Hematopoietic multipotent progenitor cell treated with erythropoietin and hydrocortisone succinate and interleukin-3 and kit ligand, for 17 days (in vitro differentiated cells): ENCODE measurements at regions not wholly inside any gene's neighbourhood (a gene's known extent, or its start where the extent isn't known, plus 50 kb on each side); places are given as distances from the start of the nearest gene placed in this dataset.

Experiments
- DNase-seq: peaks from one replicate; pipeline ENCODE4 v3.0.0-alpha.2; 2015; ENCODE audit warnings: low spot score

DNA sequence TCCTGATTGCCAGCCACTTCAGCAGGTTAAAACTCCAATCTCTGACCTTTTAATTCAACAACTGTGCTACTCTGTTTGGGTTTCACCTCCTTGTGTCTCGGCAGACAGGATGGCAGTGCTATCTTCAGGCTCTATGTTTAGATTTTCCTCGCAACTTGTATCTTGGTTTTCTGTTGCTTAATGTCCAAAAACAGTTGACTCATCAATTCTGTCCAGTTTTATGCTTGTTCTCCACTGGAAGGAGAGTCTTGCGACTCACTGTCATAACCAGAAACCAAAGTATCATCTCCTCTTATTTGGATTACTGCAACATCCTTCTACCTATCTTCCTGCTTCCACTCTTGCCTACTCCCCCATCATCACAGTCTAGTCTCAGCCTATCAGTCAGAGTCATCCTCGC lies 130.9 kb upstream of the ADAMTS16 start:
- DNase-seq = no peak

DNA sequence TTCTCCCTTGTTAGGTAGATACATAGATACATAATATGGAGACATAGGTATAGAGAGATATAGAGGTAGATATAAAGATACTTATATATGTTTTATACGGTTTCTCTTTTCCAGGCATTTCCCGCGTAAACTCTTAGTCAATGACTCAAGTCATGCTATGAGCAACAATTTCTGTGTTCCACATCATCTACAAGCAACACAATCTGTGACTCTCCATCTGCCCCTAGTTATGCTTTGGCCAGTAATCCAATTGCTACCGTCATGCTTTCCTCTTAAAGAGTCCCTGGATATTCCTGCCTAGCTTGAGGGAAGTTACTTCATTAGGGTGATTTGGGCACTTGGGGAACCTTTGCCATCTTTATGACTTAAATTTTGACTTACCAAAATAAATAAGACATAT lies 129.0 kb upstream of the ADAMTS16 start:
- DNase-seq = no peak

DNA sequence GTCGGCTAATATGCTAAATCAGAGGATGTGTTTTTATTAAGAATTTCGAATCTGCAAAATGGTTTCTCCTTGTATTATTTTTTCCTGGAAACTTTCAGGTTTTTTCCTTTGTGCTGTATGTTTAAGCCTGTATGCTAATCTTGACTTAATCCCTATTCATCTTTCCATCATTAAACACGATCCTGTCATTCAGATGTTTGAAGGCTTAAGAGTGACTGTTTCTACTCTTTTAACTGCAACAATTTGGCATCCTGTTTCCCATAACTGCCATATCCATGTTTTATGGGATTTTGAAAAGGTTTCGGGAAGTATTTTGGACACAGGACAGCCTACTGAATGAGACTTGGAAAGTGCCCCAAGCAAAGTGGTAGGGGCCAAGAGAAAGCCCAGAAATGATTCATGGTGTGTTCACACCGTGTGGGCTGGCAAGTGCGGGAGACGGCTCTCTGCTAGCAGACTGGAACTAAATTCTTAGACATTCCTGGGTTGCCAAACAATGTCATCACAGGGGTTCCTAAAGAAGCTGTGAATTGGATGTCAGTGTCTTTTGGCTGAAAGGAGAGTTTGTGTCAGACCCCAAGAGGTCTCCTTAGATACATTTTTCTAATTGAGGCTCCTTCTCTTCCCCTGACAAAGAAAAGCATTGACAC lies 125.4 kb upstream of the ADAMTS16 start:
- no peak for DNase-seq

DNA sequence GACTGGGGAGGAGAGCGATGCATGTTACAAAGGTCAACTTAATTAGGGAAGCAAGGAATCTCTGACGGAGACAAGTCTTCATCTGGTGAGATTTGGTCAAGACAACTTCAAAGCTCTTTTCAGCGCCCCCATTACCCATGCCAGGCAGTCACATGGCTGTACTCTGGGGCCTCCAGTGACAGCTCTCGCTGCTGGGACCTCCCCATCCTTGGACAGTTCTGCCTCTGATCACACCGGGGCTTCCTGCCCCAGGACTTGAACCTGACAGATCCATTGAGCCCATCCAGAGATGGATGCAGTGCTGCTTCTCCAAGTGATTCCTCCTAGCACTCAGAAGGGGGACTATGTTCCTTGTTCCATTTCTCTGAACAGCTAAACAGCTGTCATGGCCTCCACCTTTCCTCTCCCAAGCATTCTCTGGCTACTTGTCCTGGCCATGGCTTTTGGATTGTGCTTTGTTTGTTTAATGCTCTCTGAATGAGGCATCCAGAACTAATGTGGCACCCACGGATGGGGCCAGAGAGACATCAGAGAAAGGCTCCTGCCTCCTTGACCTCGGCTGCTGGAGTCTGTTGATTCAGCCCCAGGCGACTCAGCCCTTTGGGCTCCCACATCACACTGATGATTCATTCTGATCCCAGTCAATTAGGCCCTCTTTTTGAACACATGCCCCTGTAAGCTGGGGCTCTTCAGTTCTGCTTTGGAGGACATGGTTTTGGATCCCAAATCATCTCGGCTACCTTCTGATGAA lies 122.1 kb upstream of the ADAMTS16 start:
- DNase-seq = no peak

DNA sequence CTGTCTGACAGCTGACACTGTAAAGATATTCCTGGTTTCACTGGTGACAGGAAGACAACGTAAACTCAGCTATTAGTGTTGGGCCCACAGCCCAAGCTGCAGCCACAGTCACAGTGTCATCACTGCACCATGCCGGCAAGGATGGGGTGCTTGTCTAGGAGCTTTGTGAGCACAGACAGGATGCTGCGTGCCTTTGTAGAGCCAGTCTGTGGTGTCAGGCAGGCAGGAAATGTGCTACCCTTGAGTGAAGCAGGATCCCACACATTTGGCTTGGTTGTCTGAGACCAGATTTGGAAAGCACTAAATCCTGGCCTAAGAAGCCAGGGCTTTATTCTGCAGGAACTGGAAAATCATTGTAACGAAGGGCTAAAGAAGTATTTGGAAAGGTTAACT lies 121.6 kb upstream of the ADAMTS16 start:
- DNase-seq = no peak

DNA sequence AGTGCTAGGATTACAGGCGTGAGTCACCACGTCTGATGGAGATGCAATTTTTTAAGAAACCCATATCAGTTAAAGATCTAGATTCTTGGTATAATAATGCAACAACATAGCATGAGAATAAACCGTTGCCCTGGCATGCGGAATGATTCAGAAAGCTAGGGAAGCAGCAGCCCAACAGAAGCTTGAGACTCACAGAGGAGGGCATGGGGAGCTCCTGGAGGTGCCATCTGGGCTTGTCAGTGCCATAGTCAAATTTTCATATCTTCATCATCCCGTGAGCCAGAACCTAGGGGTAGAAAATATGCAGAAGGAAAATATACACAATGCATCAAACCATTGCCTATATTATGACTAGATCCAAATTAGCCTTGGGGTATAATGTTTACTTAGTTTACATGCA lies 118.7 kb upstream of the ADAMTS16 start:
- DNase-seq = no peak

DNA sequence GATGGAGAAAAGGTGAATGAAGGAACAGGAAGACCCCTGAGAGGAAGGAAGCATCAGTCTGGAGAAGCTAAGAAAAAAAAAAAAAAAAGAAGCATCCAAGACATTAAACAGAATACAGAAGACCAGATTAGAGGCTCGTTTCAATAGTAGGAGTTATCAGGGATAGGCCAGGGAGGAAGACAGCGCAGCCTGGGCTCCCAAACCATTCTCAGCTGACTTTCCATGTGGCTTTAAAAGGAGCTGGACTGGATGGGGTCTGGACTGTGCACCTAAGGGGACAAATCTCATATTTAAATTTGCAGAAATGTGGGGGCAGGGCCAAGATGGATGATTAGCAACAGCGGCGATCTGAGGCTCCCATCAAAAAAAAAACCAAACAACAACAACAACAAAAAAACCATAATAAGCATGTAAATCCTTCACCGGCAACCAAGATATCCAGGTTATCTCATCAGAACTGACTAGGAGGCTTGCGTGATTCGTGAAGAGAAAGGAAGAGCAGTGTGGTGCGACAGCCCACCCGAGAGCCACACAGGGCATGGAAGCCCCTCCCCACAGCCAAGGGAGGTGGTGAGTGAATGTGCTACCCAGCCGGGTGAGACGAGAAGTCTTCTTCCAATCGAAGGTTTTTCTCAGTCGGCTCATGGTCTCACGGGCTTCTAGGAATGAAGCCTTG lies 114.9 kb upstream of the ADAMTS16 start:
- no peak for DNase-seq

DNA sequence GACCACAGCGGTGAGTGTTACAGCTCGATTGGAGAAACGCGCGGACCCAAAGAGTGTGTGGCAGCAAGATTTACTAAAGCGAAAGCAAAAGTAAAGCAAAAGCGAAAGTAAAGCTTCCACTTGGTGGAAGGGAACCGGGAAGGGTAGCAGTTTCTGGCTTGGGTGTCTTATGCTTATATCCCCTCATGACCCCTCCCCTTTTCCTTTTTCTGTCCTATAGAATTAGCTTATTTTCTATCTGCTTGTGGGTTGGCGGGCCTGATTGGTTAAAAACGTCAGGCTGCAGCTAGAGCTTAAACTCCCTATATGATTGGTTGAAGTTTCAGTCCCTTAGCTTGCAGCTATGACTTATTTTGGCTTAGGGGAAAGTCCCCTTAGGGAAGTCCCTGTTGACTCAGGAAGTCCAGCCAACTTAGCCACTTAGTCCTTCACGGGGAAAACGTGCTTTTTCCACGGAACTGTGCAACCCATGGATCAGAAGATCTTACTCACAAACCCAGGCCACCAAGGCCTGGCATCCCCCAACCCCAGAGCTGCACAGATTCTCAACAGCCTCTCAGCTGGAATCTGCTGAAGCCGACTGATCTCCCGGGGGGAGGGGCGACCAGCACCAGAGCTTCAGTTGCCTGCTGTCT lies 114.2 kb upstream of the ADAMTS16 start:
- DNase-seq = no peak

DNA sequence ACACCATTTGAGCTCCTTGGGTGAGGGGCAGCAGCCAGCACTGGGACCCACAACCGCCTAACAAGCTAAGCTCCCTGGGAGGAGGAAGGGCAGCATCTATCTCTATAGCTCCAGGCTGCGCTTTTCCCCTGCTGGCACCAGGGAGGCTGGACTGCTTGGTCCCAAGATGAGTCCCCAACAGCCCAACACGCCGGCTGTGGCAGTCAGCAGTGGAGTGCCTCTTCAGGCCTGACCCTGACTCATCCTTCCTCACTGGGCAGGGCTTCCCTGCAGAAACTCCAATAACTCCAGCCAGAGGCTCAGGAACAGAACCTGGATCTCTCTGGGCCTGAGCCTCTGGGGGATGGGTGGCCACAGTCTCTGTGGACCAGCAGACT lies 113.7 kb upstream of the ADAMTS16 start:
- no peak for DNase-seq

DNA sequence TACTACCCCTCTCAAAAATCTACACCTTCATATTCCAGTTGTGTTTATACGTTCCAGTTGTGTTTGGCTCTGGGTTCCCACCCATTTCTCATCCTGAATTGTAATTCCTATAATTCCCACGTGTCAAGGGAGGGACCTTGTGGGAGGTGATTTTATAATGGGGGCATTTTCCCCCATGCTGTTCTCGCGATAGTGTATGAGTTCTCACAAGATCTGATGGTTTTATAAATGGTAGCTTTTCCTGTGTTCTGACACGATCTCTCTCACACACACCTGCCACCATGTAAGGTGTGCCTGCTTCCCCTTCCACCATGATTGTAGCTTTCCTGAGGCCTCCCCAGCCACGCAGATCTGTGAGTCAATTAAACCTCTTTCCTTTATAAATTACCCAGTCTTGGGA lies 108.5 kb upstream of the ADAMTS16 start:
- DNase-seq = no peak

DNA sequence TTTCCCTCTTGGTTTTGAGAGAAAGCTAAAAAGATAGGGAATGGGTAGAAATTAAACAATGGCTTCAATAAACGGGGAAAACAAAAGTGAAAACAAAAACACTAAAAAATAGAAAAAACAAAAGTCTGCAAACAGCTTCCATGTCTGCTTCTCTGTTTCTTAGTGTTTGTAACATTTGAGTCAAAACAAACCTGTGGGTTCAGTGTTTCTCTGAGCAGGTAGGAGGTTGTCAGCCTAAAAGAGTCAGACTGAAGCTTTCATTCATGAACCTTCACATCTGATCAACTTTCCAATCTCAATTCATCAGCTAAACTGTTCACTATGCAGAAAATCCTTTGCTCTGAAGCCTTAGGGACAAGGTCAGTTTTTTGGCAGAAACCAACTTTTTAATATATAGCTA lies 102.5 kb upstream of the ADAMTS16 start:
- no peak for DNase-seq

DNA sequence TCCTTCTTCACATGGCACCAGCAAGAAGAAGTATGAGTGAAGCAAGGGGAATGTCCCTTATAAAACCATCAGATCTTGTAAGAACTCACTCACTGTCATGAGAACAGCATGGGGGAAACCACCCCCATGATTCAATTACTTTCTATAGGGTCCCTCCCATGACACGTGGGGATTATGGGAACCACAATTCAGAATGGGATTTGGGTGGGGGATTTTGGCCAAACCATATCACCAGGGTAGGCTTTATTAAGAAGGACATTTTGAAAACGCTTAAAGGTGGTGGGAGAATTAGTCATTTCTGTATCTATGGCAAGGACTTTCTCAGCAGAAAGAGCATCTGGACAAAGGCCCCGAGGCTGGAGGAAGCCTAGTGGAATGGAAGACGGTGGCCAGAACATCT lies 100.2 kb upstream of the ADAMTS16 start:
- DNase-seq = no peak

DNA sequence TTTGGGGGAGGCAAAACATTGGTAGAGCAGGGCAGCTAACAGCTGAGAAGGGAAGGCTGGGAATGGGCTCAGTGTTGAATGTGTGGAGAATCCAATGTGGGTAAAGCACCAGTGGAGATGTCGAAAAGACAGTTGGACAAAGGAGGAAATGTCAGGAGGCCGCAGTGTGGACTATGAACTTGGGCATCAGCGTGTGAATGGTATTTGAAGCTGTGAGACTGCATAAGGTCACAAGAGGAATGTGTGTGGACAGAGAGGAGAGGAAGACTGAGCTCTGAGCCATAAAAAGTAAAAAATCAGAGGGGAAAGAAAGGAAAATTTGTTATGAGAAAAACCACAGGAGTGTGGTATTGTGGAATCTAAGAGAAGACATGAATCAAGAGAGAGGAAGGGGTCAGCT lies 99.4 kb upstream of the ADAMTS16 start:
- no peak for DNase-seq

DNA sequence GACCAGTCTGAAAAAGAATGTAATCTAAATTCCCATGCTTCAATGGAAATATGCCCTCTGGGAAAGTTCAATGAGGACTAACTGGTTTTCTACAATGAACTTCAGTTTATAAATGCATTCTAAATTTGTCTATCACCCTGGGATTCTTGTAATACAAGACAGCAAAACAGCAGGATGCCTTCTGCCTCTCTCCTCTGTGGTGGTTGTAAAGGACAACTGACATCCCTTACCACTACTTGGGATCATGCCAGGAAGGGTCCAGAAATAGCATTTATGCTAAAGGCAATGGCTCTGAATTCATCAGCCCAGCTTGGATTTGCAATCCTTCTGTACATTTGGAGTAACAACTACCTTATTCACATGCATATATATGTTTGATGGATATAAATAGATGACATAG lies 97.3 kb upstream of the ADAMTS16 start:
- DNase-seq = no peak

DNA sequence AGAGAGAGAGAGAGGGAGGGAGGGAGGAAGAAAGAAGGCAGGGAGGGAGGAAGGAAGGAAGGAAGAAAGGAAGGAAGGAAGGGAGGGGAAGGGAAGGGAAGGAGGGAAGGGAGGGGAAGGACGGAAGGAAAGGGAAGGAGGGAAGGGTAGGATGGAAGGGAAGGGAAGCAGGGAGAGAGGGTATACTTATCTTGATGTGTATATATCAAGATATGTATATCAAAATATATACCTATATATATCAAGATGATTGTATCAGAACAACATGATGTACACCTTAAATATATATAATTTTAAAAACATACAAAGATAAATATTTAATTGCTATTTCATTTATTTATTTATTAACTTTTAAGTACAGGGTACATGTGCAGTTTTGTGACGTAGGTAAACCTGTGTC lies 96.8 kb upstream of the ADAMTS16 start:
- no peak for DNase-seq

DNA sequence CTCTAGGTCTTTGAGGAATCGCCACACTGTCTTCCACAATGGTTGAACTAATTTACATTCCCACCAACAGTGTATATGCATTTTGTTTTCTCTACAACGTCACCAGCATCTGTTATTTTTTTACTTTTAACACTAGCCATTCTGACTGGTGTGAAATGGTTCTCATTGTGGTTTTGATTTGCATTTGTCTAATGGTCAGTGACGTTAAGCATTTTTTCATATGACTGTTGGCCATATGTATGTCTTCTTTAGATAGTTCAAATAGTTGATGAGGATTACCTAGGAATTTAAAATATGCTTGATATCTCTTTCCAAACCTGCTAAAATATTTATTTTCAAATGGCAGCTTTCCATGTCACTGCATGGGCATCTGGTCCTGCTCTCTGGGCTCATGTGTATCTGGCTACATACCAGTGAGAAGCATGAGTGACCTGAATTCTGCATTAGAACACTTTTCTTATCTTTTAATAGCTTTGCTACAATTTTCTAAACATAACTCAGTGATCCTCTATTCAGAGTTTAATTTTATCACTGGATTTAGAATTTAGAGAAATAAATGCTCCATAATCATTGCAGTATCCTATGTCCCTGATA lies 95.8 kb upstream of the ADAMTS16 start:
- DNase-seq = no peak

DNA sequence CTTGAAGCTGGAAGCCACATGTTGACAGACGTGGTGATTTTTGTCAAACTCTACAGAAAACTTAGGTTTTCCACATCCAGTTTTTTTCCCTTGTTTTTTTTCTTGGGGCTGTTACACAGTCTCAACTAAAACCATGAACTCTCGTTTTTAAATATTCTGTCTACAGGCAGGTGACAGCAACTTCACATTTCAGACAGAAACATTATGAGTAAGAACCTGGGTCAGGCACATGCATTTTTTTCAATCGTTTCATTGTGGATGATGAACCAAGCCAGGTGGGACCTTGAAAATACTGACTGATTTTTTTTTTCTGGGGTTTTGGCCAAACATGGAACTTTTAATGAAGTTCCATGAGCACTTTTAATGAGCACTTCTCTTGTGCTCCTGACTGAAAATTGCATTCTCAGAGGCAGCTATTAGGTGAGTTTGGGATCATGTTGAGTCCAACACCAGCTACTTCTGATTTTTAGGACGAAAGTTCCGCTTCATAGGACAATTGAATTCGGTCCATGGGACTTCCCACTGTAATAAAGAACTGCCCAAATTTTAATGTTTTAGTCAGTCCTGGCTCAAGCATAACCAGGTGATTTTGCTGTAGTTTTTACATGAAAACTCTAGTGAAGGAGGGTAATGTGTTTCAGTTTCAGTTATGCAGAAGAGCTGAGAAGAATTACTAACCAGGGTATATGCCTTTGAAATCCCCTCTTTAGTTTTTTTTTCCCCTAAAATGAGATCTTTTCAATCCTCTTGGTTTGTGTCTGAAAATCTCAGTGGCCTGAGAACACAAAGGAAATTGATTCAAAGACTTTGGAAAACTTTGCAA lies 93.2 kb upstream of the ADAMTS16 start:
- no peak for DNase-seq

DNA sequence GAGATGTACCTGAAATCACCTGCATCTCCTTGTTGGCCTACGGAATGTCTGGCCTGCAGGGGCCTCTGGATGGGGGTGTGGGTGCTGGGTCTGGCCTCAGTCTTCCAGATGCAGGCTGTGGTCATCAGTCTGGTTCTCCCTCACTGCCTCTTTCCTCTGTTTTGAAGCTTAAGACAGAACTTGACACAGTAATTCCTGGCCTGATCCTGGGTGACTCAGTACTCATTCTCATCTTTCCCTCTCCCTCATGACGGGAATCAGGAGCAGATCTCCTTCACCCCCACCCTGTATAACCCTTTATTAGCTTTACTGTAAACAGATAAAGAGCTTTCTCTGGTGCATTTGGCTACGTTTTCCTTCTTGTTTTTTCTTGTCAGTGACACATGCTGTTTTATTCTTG lies 89.3 kb upstream of the ADAMTS16 start:
- DNase-seq = no peak

DNA sequence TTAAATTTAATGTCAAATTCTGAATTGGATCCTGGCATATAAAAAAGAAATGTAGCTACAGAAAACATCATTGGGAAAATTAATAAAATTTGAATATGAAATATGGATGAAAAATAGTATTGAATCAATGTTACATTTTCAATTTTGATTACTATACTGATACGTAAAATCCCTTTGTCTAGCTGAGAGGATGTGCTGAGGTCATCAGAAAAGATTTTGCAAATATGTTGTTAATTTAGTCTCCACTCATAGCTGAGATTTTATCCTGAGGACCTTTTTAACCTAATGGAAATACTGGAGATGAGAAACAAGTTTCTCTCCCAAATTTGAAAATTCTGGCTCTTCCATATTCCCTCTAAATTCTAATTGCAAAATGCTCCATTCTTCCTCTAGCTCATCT lies 84.4 kb upstream of the ADAMTS16 start:
- DNase-seq = no peak

DNA sequence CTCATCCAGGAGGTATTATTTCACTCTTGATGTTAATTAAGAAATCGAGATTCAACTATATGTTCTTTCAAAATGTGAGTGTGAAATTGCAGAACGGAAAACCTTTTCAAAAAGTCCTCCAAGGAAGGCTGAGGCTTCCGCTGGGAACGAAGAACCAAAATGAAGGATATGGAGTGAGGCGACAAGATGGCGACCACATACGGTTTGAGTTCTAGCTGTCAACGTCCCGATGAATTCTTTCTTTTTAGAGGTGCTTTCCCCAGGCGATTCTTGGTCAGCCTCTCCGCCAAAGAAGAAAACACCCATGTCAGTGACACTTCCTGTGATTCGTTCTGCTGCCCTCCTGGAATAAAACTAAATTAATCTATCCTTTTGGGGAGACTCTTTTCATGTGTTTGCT lies 78.3 kb upstream of the ADAMTS16 start:
- no peak for DNase-seq

DNA sequence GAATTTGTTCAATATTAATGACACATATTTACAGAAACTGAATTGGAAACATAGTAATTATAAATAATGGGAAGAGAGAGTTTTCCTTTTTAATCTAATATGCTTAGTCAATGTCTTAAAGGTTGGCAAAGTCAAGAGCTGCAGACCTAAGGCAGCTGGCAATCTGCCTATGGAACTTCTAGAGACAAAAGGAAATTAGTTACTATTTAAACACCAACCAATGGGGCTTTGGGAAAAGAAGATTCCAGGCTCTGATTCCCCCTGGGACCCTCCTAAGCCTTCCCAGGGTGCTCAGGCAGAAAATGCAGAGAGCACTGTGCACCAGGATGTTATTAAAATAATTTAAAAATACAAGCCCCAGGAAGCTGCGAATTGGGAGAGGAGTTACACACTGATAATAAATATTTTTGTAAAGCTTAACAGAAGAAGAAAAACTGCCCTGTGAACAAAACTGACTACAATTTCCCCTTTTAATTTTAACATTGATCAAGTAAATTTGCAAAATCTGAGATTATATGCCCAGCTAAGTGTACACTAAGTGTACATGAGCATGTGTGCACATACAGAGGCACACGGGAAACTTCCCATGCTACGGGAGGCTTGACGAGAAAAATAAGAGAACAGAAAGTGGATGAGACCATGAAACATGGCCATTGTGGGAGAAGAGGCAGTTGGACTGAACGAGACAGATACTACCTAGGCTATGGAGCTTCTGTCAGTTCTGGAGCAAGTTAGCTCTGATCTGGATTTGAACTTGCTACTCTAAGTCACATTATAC lies 77.4 kb upstream of the ADAMTS16 start:
- DNase-seq = no peak
